IMR-90 (cell line): ENCODE measurements at regions not wholly inside any gene's neighbourhood (a gene's known extent, or its start where the extent isn't known, plus 50 kb on each side); places are given as distances from the start of the nearest gene placed in this dataset.

ENCODE experiments used
- ATAC-seq: fragments of 200-7000 bp; cut with Tn5 transposase; 2 replicates; pipeline ENCODE4 v1.9.1; 2020; ENCODE audit warnings: low read depth, mild to moderate bottlenecking, moderate library complexity
- BruUV-seq: library from RNA; stranded (reverse); fragments of 400-500 nt; replicated peaks from 2 replicates; lab custom pipeline; 2021; lab: Mats Ljungman, UMichigan
- CTCF ChIA-PET: fragments of 300-600 bp; formaldehyde crosslinking; extraction: SDS; loops from one replicate; lab custom pipeline; 2021; ENCODE audit warnings: antibody characterized with exemption; lab: Yijun Ruan, JAX
- POLR2A ChIA-PET: fragments of 300-600 bp; sonication (Branson Sonifier 250); formaldehyde crosslinking; loops from one replicate; lab custom pipeline; 2022; ENCODE audit warnings: antibody characterized with exemption; ENCODE audit not compliant: unreplicated experiment; lab: Charles Lee
- DNase-seq: peaks from one replicate; pipeline ENCODE4 v3.0.0; 2013
- H2AFZ ChIP-seq: replicated peaks from 2 replicates; pipeline ENCODE3; 2013; ENCODE audit warnings: low read length, mild to moderate bottlenecking; ENCODE audit not compliant: poor library complexity
- H2AK5ac ChIP-seq: 2 replicates; pipeline ENCODE4 v1.6.1; 2013; ENCODE audit warnings: low read depth, low read length, inconsistent platforms
- H2AK9ac ChIP-seq: replicated peaks from 2 replicates; pipeline ENCODE3; 2013; ENCODE audit warnings: mild to moderate bottlenecking, low read depth, low read length, moderate library complexity; ENCODE audit not compliant: poor library complexity
- H2BK120ac ChIP-seq: 2 replicates; pipeline ENCODE4 v1.6.1; 2013; ENCODE audit warnings: low read depth, low read length, inconsistent platforms
- H2BK15ac ChIP-seq: 3 replicates; pipeline ENCODE4 v1.6.1; 2013; ENCODE audit warnings: low read depth, low read length, inconsistent platforms
- H2BK20ac ChIP-seq: 2 replicates; pipeline ENCODE4 v1.6.1; 2013; ENCODE audit warnings: low read depth, mild to moderate bottlenecking, inconsistent platforms, low read length, moderate library complexity
- H2BK5ac ChIP-seq: 2 replicates; pipeline ENCODE4 v1.6.1; 2013; ENCODE audit warnings: mild to moderate bottlenecking, low read depth, low read length, inconsistent platforms; ENCODE audit not compliant: poor library complexity, severe bottlenecking
- H3K14ac ChIP-seq: replicated peaks from 2 replicates; pipeline ENCODE4 v1.6.1; 2013; ENCODE audit warnings: low read depth, low read length, inconsistent platforms
- H3K18ac ChIP-seq: 2 replicates; pipeline ENCODE4 v1.6.1; 2013; ENCODE audit warnings: low read depth, low read length, control low read depth
- H3K23ac ChIP-seq: 2 replicates; pipeline ENCODE4 v1.6.1; 2013; ENCODE audit warnings: low read depth, low read length, inconsistent platforms
- H3K27ac ChIP-seq: 2 replicates; pipeline ENCODE4 v1.5.1; 2013; ENCODE audit warnings: mild to moderate bottlenecking, control low read depth, low read length; ENCODE audit not compliant: insufficient read depth
- H3K27me3 ChIP-seq: 2 replicates; pipeline ENCODE4 v1.6.1; 2013; ENCODE audit warnings: low read length; ENCODE audit not compliant: control insufficient read depth, insufficient read depth
- H3K36me3 ChIP-seq: 2 replicates; pipeline ENCODE4 v1.6.1; 2013; ENCODE audit warnings: low read length, mixed read lengths; ENCODE audit not compliant: control insufficient read depth, insufficient read depth
- H3K4ac ChIP-seq: 2 replicates; pipeline ENCODE4 v1.6.1; 2013; ENCODE audit warnings: low read depth, low read length, inconsistent platforms
- H3K4me1 ChIP-seq: 2 replicates; pipeline ENCODE4 v1.6.1; 2013; ENCODE audit warnings: low read length, mixed read lengths; ENCODE audit not compliant: control insufficient read depth, insufficient read depth
- H3K4me2 ChIP-seq: 2 replicates; pipeline ENCODE4 v1.6.1; 2013; ENCODE audit warnings: low read depth, mild to moderate bottlenecking, control low read depth, low read length, moderate library complexity
- H3K4me3 ChIP-seq: 2 replicates; pipeline ENCODE4 v1.5.1; 2013; ENCODE audit warnings: low read depth, mild to moderate bottlenecking, control low read depth, low read length, moderate library complexity; ENCODE audit not compliant: insufficient read depth
- H3K56ac ChIP-seq: 2 replicates; pipeline ENCODE4 v1.6.1; 2013; ENCODE audit warnings: low read length, inconsistent platforms; ENCODE audit not compliant: insufficient read depth; ENCODE audit errors: extremely low read depth
- H3K79me1 ChIP-seq, 2 experiments: 2 replicates each; pipeline ENCODE4 v1.6.1; 2013; ENCODE audit warnings: low read length in 2 of 2, inconsistent platforms in 1 of 2, low read depth in 1 of 2
- H3K9ac ChIP-seq: 2 replicates; pipeline ENCODE4 v1.6.1; 2013; ENCODE audit warnings: low read depth, low read length, control low read depth
- H3K9me1 ChIP-seq: 2 replicates; pipeline ENCODE4 v1.6.1; 2013; ENCODE audit warnings: low read length, inconsistent platforms; ENCODE audit not compliant: insufficient read depth
- H3K9me3 ChIP-seq: 2 replicates; pipeline ENCODE4 v1.6.1; 2013; ENCODE audit warnings: low read length; ENCODE audit not compliant: control insufficient read depth, insufficient read depth
- H4K20me1 ChIP-seq: 2 replicates; pipeline ENCODE4 v1.6.1; 2013; ENCODE audit warnings: low read length, inconsistent platforms; ENCODE audit not compliant: insufficient read depth
- H4K5ac ChIP-seq: 2 replicates; pipeline ENCODE4 v1.6.1; 2013; ENCODE audit warnings: mild to moderate bottlenecking, low read depth, low read length, control low read depth
- H4K8ac ChIP-seq, 2 experiments: 2 replicates each; pipeline ENCODE4 v1.6.1; 2013; ENCODE audit warnings: low read depth in 2 of 2, low read length in 2 of 2, control low read depth in 1 of 2, inconsistent platforms in 1 of 2
- H4K91ac ChIP-seq: 2 replicates; pipeline ENCODE4 v1.6.1; 2013; ENCODE audit warnings: low read depth, low read length, inconsistent platforms; ENCODE audit not compliant: insufficient read depth
- BHLHE40 ChIP-seq: fragments of 150-350 bp; IDR thresholded peaks from 2 replicates; pipeline ENCODE4 v1.6.1; 2016; ENCODE audit warnings: mild to moderate bottlenecking, low read depth, low read length
- CHD1 ChIP-seq: IDR thresholded peaks from 2 replicates; pipeline ENCODE4 v1.6.1; 2012; ENCODE audit warnings: low read depth, low read length, improper control_type of control experiment
- FOS ChIP-seq: fragments of 150-350 bp; IDR thresholded peaks from 2 replicates; pipeline ENCODE4 v1.6.1; 2016; ENCODE audit warnings: low read depth, low read length
- MAFK ChIP-seq: IDR thresholded peaks from 2 replicates; pipeline ENCODE4 v1.6.1; 2012; ENCODE audit warnings: low read depth, low read length, improper control_type of control experiment
- MAZ ChIP-seq: IDR thresholded peaks from 2 replicates; pipeline ENCODE4 v1.6.1; 2012; ENCODE audit warnings: low read depth, mild to moderate bottlenecking, low read length, improper control_type of control experiment, moderate library complexity, borderline replicate concordance
- NFE2L2 ChIP-seq: fragments of 150-350 bp; IDR thresholded peaks from 2 replicates; pipeline ENCODE4 v1.6.1; 2016; ENCODE audit warnings: low read depth, mild to moderate bottlenecking, low read length
- POLR2A ChIP-seq: IDR thresholded peaks from 2 replicates; pipeline ENCODE4 v1.6.1; 2012; ENCODE audit warnings: mild to moderate bottlenecking, low read depth, low read length
- RAD21 ChIP-seq: IDR thresholded peaks from 2 replicates; pipeline ENCODE4 v1.6.1; 2012; ENCODE audit warnings: low read length, improper control_type of control experiment
- RCOR1 ChIP-seq: IDR thresholded peaks from 2 replicates; pipeline ENCODE4 v1.6.1; 2012; ENCODE audit warnings: mild to moderate bottlenecking, low read length, improper control_type of control experiment; ENCODE audit not compliant: insufficient replicate concordance
- RFX5 ChIP-seq: IDR thresholded peaks from 2 replicates; pipeline ENCODE4 v1.8.0; 2012; ENCODE audit warnings: low read depth, mild to moderate bottlenecking, low read length, moderate library complexity
- SMC3 ChIP-seq: fragments of 150-350 bp; IDR thresholded peaks from 2 replicates; pipeline ENCODE4 v1.6.1; 2016; ENCODE audit warnings: low read depth, mild to moderate bottlenecking, antibody characterized with exemption, low read length, moderate library complexity
- USF2 ChIP-seq: fragments of 150-350 bp; IDR thresholded peaks from 2 replicates; pipeline ENCODE4 v1.6.1; 2017; ENCODE audit warnings: mild to moderate bottlenecking, antibody characterized with exemption, low read length, low read depth
- WGBS, 2 experiments: methylation state at CpG; one replicate each; pipeline versions ENCODE4 v1.1.5 to v1.1.7; 2013; ENCODE audit warnings: missing lambda C conversion rate in 2 of 2; ENCODE audit not compliant: insufficient read length in 1 of 2; ENCODE audit errors: extremely low coverage in 2 of 2; 5-methylcytosine and 5-hydroxymethylcytosine counted together
- dilution Hi-C: fragments of 300-500 bp; cut with HindIII; formaldehyde crosslinking; loops from one replicate; pipeline ENCODE4 v1.14.3; 2018; ENCODE audit warnings: low sequenced_read_pairs; ENCODE audit not compliant: unreplicated experiment
- in situ Hi-C: fragments of 300-500 bp; cut with MboI; formaldehyde crosslinking; loops from 3 replicates; pipeline ENCODE4 v1.14.3; 2019; ENCODE audit warnings: low sequenced_read_pairs, inconsistent platforms, mixed read lengths
- intact Hi-C: fragments of 100-400 bp; cut with micrococcal nuclease; formaldehyde crosslinking; loops from 2 replicates; pipeline ENCODE4 v1.10.0; 2022

GRCh38 chr2:238703053-238703415 lies 144.9 kb upstream of the TWIST2 start:
- in situ Hi-C loops = no loop called here
- no peaks in the 10 kb centered on the region for H4K20me1 ChIP-seq
- no peak overlapping the region for H3K18ac ChIP-seq
- no peak overlapping the region for H2BK20ac ChIP-seq
- CTCF ChIA-PET = no interaction called here
- no peak overlapping the region for H4K5ac ChIP-seq
- intact Hi-C loops = no loop called here
- H3K4me1 ChIP-seq = peaks cover 6% of the 10 kb centered on the region; the same call in 1 of the 2 replicates
- peak overlapping the region; percentile 42 for H2AK9ac ChIP-seq
- H3K9me3 ChIP-seq = no peaks in the 10 kb centered on the region
- no peak overlapping the region for H3K14ac ChIP-seq
- no peak overlapping the region for H2AFZ ChIP-seq
- peaks cover 4% of the 10 kb centered on the region for H3K27me3 ChIP-seq
- H2BK5ac ChIP-seq = no peak overlapping the region
- no peak for TF ChIP-seq RFX5
- no peak for TF ChIP-seq POLR2A
- no peak for TF ChIP-seq FOS
- no peak for TF ChIP-seq BHLHE40
- no peak for TF ChIP-seq RAD21
- TF ChIP-seq RCOR1 = no peak
- no peak for TF ChIP-seq SMC3
- no peak for TF ChIP-seq CHD1
- no peak for TF ChIP-seq NFE2L2
- TF ChIP-seq MAFK = no peak
- TF ChIP-seq USF2 = no peak
- no peak for TF ChIP-seq MAZ
- H3K9ac ChIP-seq = no peak overlapping the region
- H2BK15ac ChIP-seq = no peak overlapping the region
- dilution Hi-C loops = no loop called here
- no peak overlapping the region for H3K56ac ChIP-seq
- H3K4ac ChIP-seq = no peak overlapping the region
- no peak overlapping the region for H2BK120ac ChIP-seq
- no peak overlapping the region for H3K4me2 ChIP-seq
- H2AK5ac ChIP-seq = no peak overlapping the region
- H3K23ac ChIP-seq = no peak overlapping the region
- no peak for ATAC-seq
- WGBS, 2 experiments = 80% methylated on average over 2 of the region's 4 CpGs; no CpG with 5 or more reads in 1 of the 2 experiments
- H4K91ac ChIP-seq = no peak overlapping the region
- no peak overlapping the region for H3K4me3 ChIP-seq
- no TSS peak for BruUV-seq
- no peak for DNase-seq
- H3K79me1 ChIP-seq = no peaks in the 10 kb centered on the region
- peaks cover 8% of the 10 kb centered on the region; the same call in 1 of the 2 replicates for H3K9me1 ChIP-seq
- H3K27ac ChIP-seq = no peak overlapping the region
- no peaks in the 10 kb centered on the region for H3K36me3 ChIP-seq
- POLR2A ChIA-PET = no interaction called here
- no peak overlapping the region for H4K8ac ChIP-seq
